Neural cell (in vitro differentiated cells): ENCODE measurements at regions not wholly inside any gene's neighbourhood (a gene's known extent, or its start where the extent isn't known, plus 50 kb on each side); places are given as distances from the start of the nearest gene placed in this dataset.

Experiments
- H2AFZ ChIP-seq: fragments of 200-600, 300-800 bp; sonication (generic), shearing (Covaris generic); 2 replicates; pipeline ENCODE4 v1.6.0; 2014; ENCODE audit warnings: low read depth, mild to moderate bottlenecking, antibody characterized with exemption, low read length, moderate library complexity
- H3F3A ChIP-seq: fragments of 200-600 bp; shearing (Covaris generic); 2 replicates; pipeline ENCODE4 v1.6.1; 2016; ENCODE audit warnings: mild to moderate bottlenecking, moderate library complexity, mixed read lengths, antibody characterized with exemption, low read length; ENCODE audit not compliant: insufficient read depth, poor library complexity, severe bottlenecking
- H3K27ac ChIP-seq: fragments of 200-600, 300-800 bp; sonication (generic), shearing (Covaris generic); 2 replicates; pipeline ENCODE4 v1.5.1; 2014; ENCODE audit warnings: mild to moderate bottlenecking, low read length, moderate library complexity
- H3K27me3 ChIP-seq: fragments of 300-800, 200-600 bp; sonication (generic), shearing (Covaris generic); 2 replicates; pipeline ENCODE4 v1.6.0; 2014; ENCODE audit warnings: mild to moderate bottlenecking, low read depth, low read length, moderate library complexity; ENCODE audit not compliant: insufficient read depth
- H3K36me3 ChIP-seq: fragments of 300-800, 200-600 bp; sonication (generic), shearing (Covaris generic); 2 replicates; pipeline ENCODE4 v1.5.1; 2014; ENCODE audit warnings: mild to moderate bottlenecking, antibody characterized with exemption, low read length, moderate library complexity; ENCODE audit not compliant: insufficient read depth
- H3K4me2 ChIP-seq: fragments of 300-800, 200-600 bp; sonication (generic), shearing (Covaris generic); 2 replicates; pipeline ENCODE4 v1.6.0; 2014; ENCODE audit warnings: mild to moderate bottlenecking, low read length
- H3K4me3 ChIP-seq: fragments of 300-800, 200-600 bp; sonication (generic), shearing (Covaris generic); 2 replicates; pipeline ENCODE4 v1.5.1; 2014; ENCODE audit warnings: mild to moderate bottlenecking, low read length, moderate library complexity
- H3K79me2 ChIP-seq: fragments of 200-600 bp; shearing (Covaris generic); replicated peaks from 2 replicates; pipeline ENCODE4 v1.6.0; 2014; ENCODE audit warnings: mild to moderate bottlenecking, low read length, moderate library complexity; ENCODE audit not compliant: insufficient read depth
- H3K9ac ChIP-seq: fragments of 300-800, 200-600 bp; sonication (generic), shearing (Covaris generic); 2 replicates; pipeline ENCODE4 v1.6.1; 2016; ENCODE audit warnings: mild to moderate bottlenecking, low read length, mixed read lengths
- H3K9me2 ChIP-seq: fragments of 200-600 bp; shearing (Covaris generic); 2 replicates; pipeline ENCODE4 v1.6.1; 2016; ENCODE audit warnings: mild to moderate bottlenecking, low read length, mixed read lengths; ENCODE audit not compliant: insufficient read depth
- H3K9me3 ChIP-seq: fragments of 200-600, 300-800 bp; sonication (generic), shearing (Covaris generic); 2 replicates; pipeline ENCODE4 v1.6.1; 2016; ENCODE audit warnings: mild to moderate bottlenecking, mixed run types, low read length, moderate library complexity, mixed read lengths
- H4K20me1 ChIP-seq: fragments of 200-600 bp; shearing (Covaris generic); 2 replicates; pipeline ENCODE4 v1.6.1; 2016; ENCODE audit warnings: mild to moderate bottlenecking, mixed run types; ENCODE audit not compliant: insufficient read depth
- CTCF ChIP-seq: fragments of 450-650 bp; IDR thresholded peaks from 2 replicates; pipeline ENCODE4 v1.5.1; 2014; ENCODE audit warnings: antibody characterized with exemption, mild to moderate bottlenecking, moderate library complexity; ENCODE audit not compliant: poor library complexity, severe bottlenecking
- EP300 ChIP-seq: fragments of 450-650 bp; conservative IDR thresholded peaks from 2 replicates; pipeline ENCODE4 v1.6.1; 2014; ENCODE audit warnings: antibody characterized with exemption, mild to moderate bottlenecking, moderate library complexity; ENCODE audit not compliant: poor library complexity, severe bottlenecking
- EZH2 ChIP-seq: fragments of 200-600, 300-800 bp; shearing (Covaris generic), sonication (generic); IDR thresholded peaks from 2 replicates; pipeline ENCODE4 v1.6.1; 2014; ENCODE audit warnings: antibody characterized with exemption, low read length, borderline replicate concordance, mild to moderate bottlenecking; ENCODE audit not compliant: insufficient read depth, poor library complexity, severe bottlenecking
- MXI1 ChIP-seq: fragments of 450-650 bp; conservative IDR thresholded peaks from 2 replicates; pipeline ENCODE4 v1.6.1; 2014; ENCODE audit warnings: antibody characterized with exemption, mild to moderate bottlenecking; ENCODE audit not compliant: poor library complexity, severe bottlenecking
- POLR2AphosphoS5 ChIP-seq: IDR thresholded peaks from 2 replicates; pipeline ENCODE4 v1.6.1; 2012
- RAD21 ChIP-seq: fragments of 450-650 bp; conservative IDR thresholded peaks from 2 replicates; pipeline ENCODE4 v1.6.1; 2014; ENCODE audit warnings: antibody characterized with exemption, mild to moderate bottlenecking, moderate library complexity
- REST ChIP-seq: IDR thresholded peaks from 2 replicates; pipeline ENCODE4 v1.6.1; 2012; ENCODE audit warnings: borderline replicate concordance
- SMC3 ChIP-seq: fragments of 450-650 bp; conservative IDR thresholded peaks from 2 replicates; pipeline ENCODE4 v1.6.1; 2014; ENCODE audit warnings: antibody characterized with exemption, mild to moderate bottlenecking, moderate library complexity; ENCODE audit not compliant: poor library complexity
- TAF1 ChIP-seq: IDR thresholded peaks from 2 replicates; pipeline ENCODE4 v1.6.1; 2012; ENCODE audit warnings: low read depth

GRCh38 chr2:11912980-11913379, 166.5 kb downstream of the LPIN1 start:
- H3F3A ChIP-seq: no peaks in the 10 kb centered on the region
- no peaks in the 10 kb centered on the region for H3K27me3 ChIP-seq
- no peak overlapping the region for H3K9ac ChIP-seq
- H2AFZ ChIP-seq: no peak overlapping the region
- H3K27ac ChIP-seq: no peak overlapping the region
- H3K36me3 ChIP-seq: no peaks in the 10 kb centered on the region
- peaks cover 8% of the 10 kb centered on the region for H3K9me3 ChIP-seq
- no peak for TF ChIP-seq POLR2AphosphoS5
- TF ChIP-seq TAF1: no peak
- TF ChIP-seq CTCF: no peak
- TF ChIP-seq RAD21: no peak
- TF ChIP-seq EZH2: no peak
- no peak for TF ChIP-seq SMC3
- TF ChIP-seq REST: no peak
- TF ChIP-seq MXI1: no peak
- TF ChIP-seq EP300: no peak
- no peaks in the 10 kb centered on the region for H3K9me2 ChIP-seq
- no peaks in the 10 kb centered on the region for H3K79me2 ChIP-seq
- H3K4me3 ChIP-seq: no peak overlapping the region
- no peaks in the 10 kb centered on the region for H4K20me1 ChIP-seq
- no peak overlapping the region for H3K4me2 ChIP-seq

- Histone ChIP-seq H3K9me3 (peaks cover 8% of the 10 kb centered on the region), H3K4me3 (no peak overlapping the region), H3K27me3 (no peaks in the 10 kb centered on the region), H3K27ac (no peak overlapping the region), H3K36me3 (no peaks in the 10 kb centered on the region), H2AFZ (no peak overlapping the region), H3K79me2 (no peaks in the 10 kb centered on the region), H4K20me1 (no peaks in the 10 kb centered on the region), H3K9me2 (no peaks in the 10 kb centered on the region), H3F3A (no peaks in the 10 kb centered on the region), H3K9ac (no peak overlapping the region), H3K4me2 (no peak overlapping the region)
- TF ChIP-seq POLR2AphosphoS5: no peak
- no peak for TF ChIP-seq EP300
- TF ChIP-seq EZH2: no peak
- no peak for TF ChIP-seq CTCF
- TF ChIP-seq RAD21: no peak
- TF ChIP-seq REST: no peak
- TF ChIP-seq MXI1: no peak
- no peak for TF ChIP-seq TAF1
- no peak for TF ChIP-seq SMC3
These were observed 168.0 kb downstream of the LPIN1 start for GRCh38 chr2:11914455-11914854.
